ENCODE measurements at regions not wholly inside any gene's neighbourhood (a gene's known extent, or its start where the extent isn't known, plus 50 kb on each side); places are given as distances from the start of the nearest gene placed in this dataset.
"Not testable (repeated sequence)": the region's sequence is repeated elsewhere in the genome, so short reads cannot be mapped to it uniquely, and the experiment has no call there.

- CTCF ChIA-PET, result no interaction called here
- POLR2A ChIA-PET, result no interaction called here
These were observed 210.7 kb upstream of the PTBP2 start for GRCh38 chr1:96510911-96511310.

DNA sequence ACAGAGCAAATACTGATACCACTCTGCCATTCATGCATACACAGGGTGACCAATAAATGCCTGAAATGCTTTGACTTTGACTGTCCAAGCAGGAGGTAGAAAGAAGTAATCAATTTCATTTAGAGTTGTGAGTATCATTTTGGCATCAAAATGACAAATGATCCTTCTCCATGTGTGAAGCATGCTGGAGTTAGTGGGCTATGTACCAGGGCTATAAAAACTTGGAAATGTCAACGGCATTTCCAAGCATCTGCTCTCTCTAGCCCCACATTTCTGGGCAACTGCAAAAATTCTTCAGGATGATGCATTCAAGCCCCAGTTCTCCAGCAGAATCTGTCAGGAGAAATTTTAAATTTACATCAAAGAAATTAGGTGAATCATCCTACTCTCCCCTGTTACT, 208.4 kb upstream of the PTBP2 start:
- ChIA-PET CTCF (no interaction called here), POLR2A (no interaction called here)
- Mint-ChIP-seq H3K4me3 (no peak overlapping the region), H3K9me3 (no peaks in the 10 kb centered on the region), H3K27ac (no peak overlapping the region), H3K4me1 (no peaks in the 10 kb centered on the region), H3K36me3 (ENCODE audit: low read depth) (no peaks in the 10 kb centered on the region), H3K27me3 (no peaks in the 10 kb centered on the region)
- DNase-seq, result no peak

More at GRCh38 chr1:96510911-96511310, 210.7 kb upstream of the PTBP2 start:
- Mint-ChIP-seq H3K27me3 (no peaks in the 10 kb centered on the region), H3K4me3 (no peak overlapping the region), H3K4me1 (no peaks in the 10 kb centered on the region), H3K36me3 (ENCODE audit: low read depth) (no peaks in the 10 kb centered on the region), H3K27ac (no peak overlapping the region), H3K9me3 (no peaks in the 10 kb centered on the region)
- no peak for DNase-seq

GRCh38 chr1:96515430-96515829, 206.2 kb upstream of the PTBP2 start:
- Mint-ChIP-seq H3K4me1 (no peaks in the 10 kb centered on the region), H3K4me3 (no peak overlapping the region), H3K27me3 (no peaks in the 10 kb centered on the region), H3K9me3 (no peaks in the 10 kb centered on the region), H3K36me3 (ENCODE audit: low read depth) (no peaks in the 10 kb centered on the region), H3K27ac (no peak overlapping the region)
- no peak for DNase-seq
- ChIA-PET CTCF (no interaction called here), POLR2A (no interaction called here)

GRCh38 chr1:96515925-96516324, 205.7 kb upstream of the PTBP2 start:
- CTCF ChIA-PET, result no interaction called here
- Mint-ChIP-seq H3K36me3 (ENCODE audit: low read depth) (no peaks in the 10 kb centered on the region), H3K9me3 (no peaks in the 10 kb centered on the region), H3K4me1 (no peaks in the 10 kb centered on the region), H3K4me3 (no peak overlapping the region), H3K27ac (no peak overlapping the region), H3K27me3 (no peaks in the 10 kb centered on the region)
- POLR2A ChIA-PET, result no interaction called here
- DNase-seq, result no peak

- ChIA-PET CTCF (no interaction called here), POLR2A (no interaction called here)
- no peak for DNase-seq
- Mint-ChIP-seq H3K9me3 (no peaks in the 10 kb centered on the region), H3K27me3 (no peaks in the 10 kb centered on the region), H3K27ac (no peak overlapping the region), H3K4me3 (no peak overlapping the region), H3K36me3 (ENCODE audit: low read depth) (no peaks in the 10 kb centered on the region), H3K4me1 (no peaks in the 10 kb centered on the region)
These were observed 201.6 kb upstream of the PTBP2 start for GRCh38 chr1:96519851-96520578.

GRCh38 chr1:96520579-96520947, 201.0 kb upstream of the PTBP2 start:
- no peaks in the 10 kb centered on the region for H3K4me1 Mint-ChIP-seq
- H3K36me3 Mint-ChIP-seq (ENCODE audit: low read depth), result no peaks in the 10 kb centered on the region
- CTCF ChIA-PET, result no interaction called here
- no peak overlapping the region for H3K27ac Mint-ChIP-seq
- H3K4me3 Mint-ChIP-seq, result no peak overlapping the region
- H3K27me3 Mint-ChIP-seq, result no peaks in the 10 kb centered on the region
- no peak for DNase-seq
- POLR2A ChIA-PET, result no interaction called here
- H3K9me3 Mint-ChIP-seq, result no peaks in the 10 kb centered on the region

DNA sequence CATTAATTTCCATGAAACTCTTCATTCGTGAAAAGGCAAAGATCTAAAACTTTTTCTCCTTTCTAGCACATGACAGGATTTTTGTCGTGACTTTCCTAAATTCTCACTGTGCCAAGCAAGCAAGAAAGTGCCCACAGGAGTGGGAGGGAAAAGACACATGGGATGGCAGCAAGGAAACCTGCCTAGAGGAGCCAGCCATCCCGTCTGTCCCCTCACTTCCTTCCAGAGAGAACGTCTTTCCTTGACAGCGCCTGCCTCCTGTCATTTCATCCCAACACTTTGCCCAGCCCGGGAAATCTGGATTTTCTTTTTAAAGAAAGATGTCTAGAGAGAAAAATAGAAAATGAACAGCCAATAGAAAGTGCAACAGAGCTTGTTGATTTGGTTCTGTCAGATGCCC, 200.6 kb upstream of the PTBP2 start:
- Mint-ChIP-seq H3K36me3 (ENCODE audit: low read depth) (no peaks in the 10 kb centered on the region), H3K9me3 (no peaks in the 10 kb centered on the region), H3K27me3 (no peaks in the 10 kb centered on the region), H3K4me3 (no peak overlapping the region), H3K4me1 (no peaks in the 10 kb centered on the region), H3K27ac (no peak overlapping the region)
- no peak for DNase-seq
- ChIA-PET CTCF (no interaction called here), POLR2A (no interaction called here)

DNA sequence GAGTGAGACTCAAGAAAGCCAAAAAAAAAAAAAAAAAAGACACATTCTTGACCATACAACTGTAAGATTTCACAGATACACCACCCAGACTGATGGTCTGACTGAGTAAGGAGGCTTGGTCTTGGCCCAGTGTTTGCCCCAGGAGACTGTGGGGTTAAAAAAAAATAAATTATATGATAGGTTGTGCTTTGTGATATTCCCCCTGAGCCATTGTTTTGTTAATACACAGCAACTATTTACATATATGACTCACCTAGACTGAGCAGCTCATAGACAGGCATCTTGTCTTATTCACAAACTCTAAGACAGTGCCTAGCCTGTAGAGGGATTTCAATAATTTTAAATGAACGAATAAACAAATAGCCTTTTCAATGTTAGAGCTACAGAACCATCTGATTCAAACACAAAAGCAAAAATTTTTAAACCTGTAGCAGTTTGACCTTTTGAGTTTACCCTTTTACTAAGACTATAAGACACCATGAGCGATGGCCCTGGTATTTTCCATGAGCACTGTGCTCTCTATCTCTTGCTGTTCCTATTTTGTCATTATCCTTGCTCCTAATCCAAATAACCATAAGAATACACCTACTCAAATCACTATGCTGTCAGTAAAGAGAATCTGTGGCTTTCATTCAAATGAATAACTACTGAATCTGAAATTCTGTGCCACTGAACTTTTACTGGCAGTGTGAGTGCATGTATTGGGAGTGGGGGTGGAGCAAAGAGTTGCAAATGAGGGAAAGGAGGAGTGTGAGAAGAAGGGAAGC, 199.4 kb upstream of the PTBP2 start:
- no peak for DNase-seq
- H3K27ac Mint-ChIP-seq, result no peak overlapping the region
- H3K36me3 Mint-ChIP-seq (ENCODE audit: low read depth), result no peaks in the 10 kb centered on the region
- CTCF ChIA-PET, result no interaction called here
- POLR2A ChIA-PET, result no interaction called here
- peaks cover 1% of the 10 kb centered on the region for H3K9me3 Mint-ChIP-seq
- no peak overlapping the region for H3K4me3 Mint-ChIP-seq
- H3K4me1 Mint-ChIP-seq, result no peaks in the 10 kb centered on the region
- H3K27me3 Mint-ChIP-seq, result no peaks in the 10 kb centered on the region

GRCh38 chr1:96522927-96523326, 198.7 kb upstream of the PTBP2 start:
- POLR2A ChIA-PET, result no interaction called here
- Mint-ChIP-seq H3K4me3 (no peak overlapping the region), H3K27ac (no peak overlapping the region), H3K36me3 (ENCODE audit: low read depth) (no peaks in the 10 kb centered on the region), H3K9me3 (peaks cover 2% of the 10 kb centered on the region), H3K27me3 (no peaks in the 10 kb centered on the region), H3K4me1 (no peaks in the 10 kb centered on the region)
- DNase-seq, result no peak
- CTCF ChIA-PET, result no interaction called here

GRCh38 chr1:96524100-96524499, 197.5 kb upstream of the PTBP2 start:
- DNase-seq, result no peak
- H3K36me3 Mint-ChIP-seq (ENCODE audit: low read depth), result no peaks in the 10 kb centered on the region
- ChIA-PET POLR2A (no interaction called here), CTCF (no interaction called here)
- H3K4me1 Mint-ChIP-seq, result no peaks in the 10 kb centered on the region
- H3K27ac Mint-ChIP-seq, result no peak overlapping the region
- H3K4me3 Mint-ChIP-seq, result no peak overlapping the region
- no peaks in the 10 kb centered on the region for H3K27me3 Mint-ChIP-seq
- H3K9me3 Mint-ChIP-seq, result peaks cover 10% of the 10 kb centered on the region

DNA sequence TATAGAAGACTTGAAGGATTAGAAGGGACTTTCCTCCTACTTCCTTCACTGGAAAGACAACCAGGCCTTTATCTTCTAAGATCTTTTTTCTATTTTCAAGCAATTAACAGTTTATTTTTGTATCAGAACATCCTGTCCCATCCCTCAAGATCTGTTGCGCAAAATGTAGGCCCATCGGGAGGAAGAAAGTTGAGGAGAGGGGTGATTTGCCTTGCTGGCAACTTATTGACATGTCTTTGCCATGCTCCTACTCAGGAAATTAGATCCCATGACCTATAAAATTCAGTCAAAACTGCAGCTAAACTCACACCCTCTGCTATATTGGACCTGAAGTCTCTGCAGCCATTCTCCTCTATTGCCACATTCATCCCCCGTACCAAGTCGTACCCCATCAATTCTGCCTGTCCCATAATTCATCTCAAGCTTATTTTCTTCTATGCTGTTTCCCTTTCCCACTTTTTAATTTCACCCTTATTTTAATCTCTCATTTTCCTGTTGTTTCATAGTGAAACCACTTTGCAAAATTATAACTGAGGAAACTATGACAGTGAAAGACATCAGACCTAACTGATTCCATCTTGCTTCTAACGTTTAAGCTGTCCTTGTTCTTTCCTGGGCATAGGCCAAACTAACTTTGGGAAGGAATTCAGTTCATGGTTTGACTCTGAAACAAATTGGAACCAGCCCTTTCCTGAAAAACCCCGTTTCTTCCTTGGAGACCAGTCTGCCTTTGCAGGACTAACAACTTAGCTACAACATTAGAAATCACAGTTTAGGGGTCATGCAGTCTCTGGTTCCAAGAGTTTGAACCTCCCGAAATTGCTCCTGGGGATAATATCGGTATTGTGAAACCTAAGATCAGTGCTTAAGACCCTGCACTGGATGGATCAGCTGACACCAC, 195.7 kb upstream of the PTBP2 start:
- Mint-ChIP-seq H3K9me3 (peaks cover 14% of the 10 kb centered on the region), H3K4me1 (no peaks in the 10 kb centered on the region), H3K27me3 (no peaks in the 10 kb centered on the region), H3K36me3 (ENCODE audit: low read depth) (no peaks in the 10 kb centered on the region), H3K27ac (no peak overlapping the region), H3K4me3 (no peak overlapping the region)
- DNase-seq, result no peak
- ChIA-PET POLR2A (no interaction called here), CTCF (no interaction called here)

GRCh38 chr1:96528672-96529071, 192.9 kb upstream of the PTBP2 start:
- H3K27me3 Mint-ChIP-seq; H3K4me1 Mint-ChIP-seq; H3K4me3 Mint-ChIP-seq; H3K27ac Mint-ChIP-seq; POLR2A ChIA-PET; H3K36me3 Mint-ChIP-seq (ENCODE audit: low read depth); CTCF ChIA-PET; DNase-seq: not testable (repeated sequence)
- H3K9me3 Mint-ChIP-seq, result peaks cover 22% of the 10 kb centered on the region

DNA sequence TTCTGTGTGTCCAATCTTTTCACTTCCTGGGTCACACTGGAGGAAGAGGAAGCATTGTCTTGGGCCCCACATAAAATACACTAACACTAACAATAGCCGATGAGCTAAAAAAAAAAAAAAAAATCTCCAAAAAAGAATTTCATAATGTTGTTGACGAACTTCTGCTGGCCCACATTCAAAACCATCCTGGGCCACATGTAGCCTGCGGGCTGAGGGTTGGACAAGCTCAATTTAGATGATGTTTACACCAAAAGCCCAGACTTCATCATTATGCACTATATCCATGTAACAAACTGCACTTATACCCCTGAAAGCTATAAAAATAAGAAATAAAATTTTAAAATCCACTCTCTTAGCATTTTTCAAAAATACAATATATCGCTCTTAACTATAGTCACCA, 187.8 kb upstream of the PTBP2 start:
- no peaks in the 10 kb centered on the region for H3K27me3 Mint-ChIP-seq
- no peaks in the 10 kb centered on the region for H3K4me1 Mint-ChIP-seq
- H3K27ac Mint-ChIP-seq, result no peak overlapping the region
- ChIA-PET CTCF (no interaction called here), POLR2A (no interaction called here)
- peaks cover 14% of the 10 kb centered on the region for H3K9me3 Mint-ChIP-seq
- H3K36me3 Mint-ChIP-seq (ENCODE audit: low read depth), result no peaks in the 10 kb centered on the region
- no peak overlapping the region for H3K4me3 Mint-ChIP-seq
- no peak for DNase-seq
